ENCODE measurements at regions not wholly inside any gene's neighbourhood (a gene's known extent, or its start where the extent isn't known, plus 50 kb on each side); places are given as distances from the start of the nearest gene placed in this dataset.
"Not testable (repeated sequence)": the region's sequence is repeated elsewhere in the genome, so short reads cannot be mapped to it uniquely, and the experiment has no call there.

GRCh38 chr15:35958975-35959374 is 413.0 kb upstream of the DPH6 start:
- no peaks in the 10 kb centered on the region for H3K36me3 Mint-ChIP-seq (ENCODE audit: low read depth, unreplicated experiment)

DNA sequence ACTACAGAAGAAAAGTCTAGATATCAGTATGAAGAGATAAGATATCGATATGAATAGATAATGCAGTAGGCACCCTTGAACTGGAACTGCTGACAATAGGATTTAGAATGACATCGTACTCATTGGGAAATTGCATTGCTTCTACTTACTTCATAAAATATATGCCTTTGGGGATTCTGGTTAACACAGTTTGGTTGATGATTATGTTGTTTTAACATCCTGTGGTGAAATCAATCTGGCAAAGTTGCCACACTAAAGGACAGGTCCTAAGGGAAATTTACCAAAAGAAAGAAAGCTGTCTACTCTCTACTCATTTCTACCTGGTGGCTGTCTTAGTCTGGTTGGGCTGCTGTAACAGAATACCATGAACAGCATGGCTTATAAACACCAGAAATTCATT is 417.4 kb upstream of the DPH6 start:
- TF ChIP-seq, protein P1, sequence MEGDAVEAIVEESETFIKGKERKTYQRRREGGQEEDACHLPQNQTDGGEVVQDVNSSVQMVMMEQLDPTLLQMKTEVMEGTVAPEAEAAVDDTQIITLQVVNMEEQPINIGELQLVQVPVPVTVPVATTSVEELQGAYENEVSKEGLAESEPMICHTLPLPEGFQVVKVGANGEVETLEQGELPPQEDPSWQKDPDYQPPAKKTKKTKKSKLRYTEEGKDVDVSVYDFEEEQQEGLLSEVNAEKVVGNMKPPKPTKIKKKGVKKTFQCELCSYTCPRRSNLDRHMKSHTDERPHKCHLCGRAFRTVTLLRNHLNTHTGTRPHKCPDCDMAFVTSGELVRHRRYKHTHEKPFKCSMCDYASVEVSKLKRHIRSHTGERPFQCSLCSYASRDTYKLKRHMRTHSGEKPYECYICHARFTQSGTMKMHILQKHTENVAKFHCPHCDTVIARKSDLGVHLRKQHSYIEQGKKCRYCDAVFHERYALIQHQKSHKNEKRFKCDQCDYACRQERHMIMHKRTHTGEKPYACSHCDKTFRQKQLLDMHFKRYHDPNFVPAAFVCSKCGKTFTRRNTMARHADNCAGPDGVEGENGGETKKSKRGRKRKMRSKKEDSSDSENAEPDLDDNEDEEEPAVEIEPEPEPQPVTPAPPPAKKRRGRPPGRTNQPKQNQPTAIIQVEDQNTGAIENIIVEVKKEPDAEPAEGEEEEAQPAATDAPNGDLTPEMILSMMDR (IDR thresholded peaks at IDR 0.05; ENCODE audit: unreplicated experiment), result no peak
- Mint-ChIP-seq H3K4me3 (ENCODE audit: unreplicated experiment) (no peak overlapping the region), H3K36me3 (ENCODE audit: low read depth, unreplicated experiment) (no peaks in the 10 kb centered on the region), H3K9me3 (ENCODE audit: unreplicated experiment) (no peaks in the 10 kb centered on the region), H3K27ac (ENCODE audit: unreplicated experiment) (no peak overlapping the region), H3K4me1 (ENCODE audit: unreplicated experiment) (no peaks in the 10 kb centered on the region), H3K27me3 (ENCODE audit: unreplicated experiment) (peaks cover 2% of the 10 kb centered on the region)
- no peak for DNase-seq (ENCODE audit: low spot score)

More at GRCh38 chr15:35958975-35959374, 413.0 kb upstream of the DPH6 start:
- Mint-ChIP-seq H3K27me3 (ENCODE audit: unreplicated experiment) (peaks cover 2% of the 10 kb centered on the region), H3K9me3 (ENCODE audit: unreplicated experiment) (no peaks in the 10 kb centered on the region), H3K4me1 (ENCODE audit: unreplicated experiment) (peaks cover 3% of the 10 kb centered on the region), H3K4me3 (ENCODE audit: unreplicated experiment) (no peak overlapping the region), H3K27ac (ENCODE audit: unreplicated experiment) (no peak overlapping the region)
- TF ChIP-seq, protein P1 (IDR thresholded peaks at IDR 0.05; ENCODE audit: unreplicated experiment), result no peak
- no peak for DNase-seq (ENCODE audit: low spot score)

GRCh38 chr15:35966781-35967180 is 420.8 kb upstream of the DPH6 start:
- H3K27ac Mint-ChIP-seq (ENCODE audit: unreplicated experiment), result no peak overlapping the region
- peaks cover 3% of the 10 kb centered on the region for H3K27me3 Mint-ChIP-seq (ENCODE audit: unreplicated experiment)
- no peak for DNase-seq (ENCODE audit: low spot score)
- no peaks in the 10 kb centered on the region for H3K36me3 Mint-ChIP-seq (ENCODE audit: low read depth, unreplicated experiment)
- TF ChIP-seq, protein P1 (IDR thresholded peaks at IDR 0.05; ENCODE audit: unreplicated experiment), result no peak
- no peaks in the 10 kb centered on the region for H3K9me3 Mint-ChIP-seq (ENCODE audit: unreplicated experiment)
- H3K4me3 Mint-ChIP-seq (ENCODE audit: unreplicated experiment), result no peak overlapping the region
- H3K4me1 Mint-ChIP-seq (ENCODE audit: unreplicated experiment), result no peaks in the 10 kb centered on the region

- H3K4me1 Mint-ChIP-seq (ENCODE audit: unreplicated experiment); H3K27ac Mint-ChIP-seq (ENCODE audit: unreplicated experiment); H3K27me3 Mint-ChIP-seq (ENCODE audit: unreplicated experiment); H3K9me3 Mint-ChIP-seq (ENCODE audit: unreplicated experiment); H3K4me3 Mint-ChIP-seq (ENCODE audit: unreplicated experiment); DNase-seq (ENCODE audit: low spot score); H3K36me3 Mint-ChIP-seq (ENCODE audit: low read depth, unreplicated experiment): not testable (repeated sequence)
Measured at GRCh38 chr15:35967968-35968367, 422.0 kb upstream of the DPH6 start.

- DNase-seq (ENCODE audit: low spot score), result no peak
- H3K36me3 Mint-ChIP-seq (ENCODE audit: low read depth, unreplicated experiment), result no peaks in the 10 kb centered on the region
- no peaks in the 10 kb centered on the region for H3K9me3 Mint-ChIP-seq (ENCODE audit: unreplicated experiment)
- TF ChIP-seq, protein P1 (IDR thresholded peaks at IDR 0.05; ENCODE audit: unreplicated experiment), result no peak
- H3K27ac Mint-ChIP-seq (ENCODE audit: unreplicated experiment), result no peak overlapping the region
- H3K27me3 Mint-ChIP-seq (ENCODE audit: unreplicated experiment), result peaks cover 2% of the 10 kb centered on the region
- no peaks in the 10 kb centered on the region for H3K4me1 Mint-ChIP-seq (ENCODE audit: unreplicated experiment)
- no peak overlapping the region for H3K4me3 Mint-ChIP-seq (ENCODE audit: unreplicated experiment)
Measured at GRCh38 chr15:35973029-35973428, 427.1 kb upstream of the DPH6 start.

DNA sequence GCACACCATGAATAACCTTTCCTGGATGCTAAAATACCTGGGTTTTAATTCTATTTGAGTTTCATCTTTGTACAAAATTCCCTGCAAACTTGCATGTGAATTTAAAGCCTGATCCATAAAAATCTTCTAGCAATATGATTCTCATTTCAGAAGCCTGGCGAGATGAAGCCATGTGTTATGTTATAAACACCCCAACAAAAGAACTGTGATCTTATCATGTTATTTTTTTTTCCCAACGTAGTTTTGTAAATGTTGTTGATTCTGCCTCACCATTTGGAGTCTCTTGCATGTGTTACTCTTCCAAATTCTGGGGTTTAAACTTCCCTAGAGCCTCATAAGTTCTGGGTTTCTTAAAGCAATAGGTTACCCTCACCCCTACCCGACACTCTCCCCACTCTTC is 428.1 kb upstream of the DPH6 start:
- no peak for DNase-seq (ENCODE audit: low spot score)
- H3K27me3 Mint-ChIP-seq (ENCODE audit: unreplicated experiment), result peaks cover 2% of the 10 kb centered on the region
- H3K9me3 Mint-ChIP-seq (ENCODE audit: unreplicated experiment), result no peaks in the 10 kb centered on the region
- no peak overlapping the region for H3K4me3 Mint-ChIP-seq (ENCODE audit: unreplicated experiment)
- H3K36me3 Mint-ChIP-seq (ENCODE audit: low read depth, unreplicated experiment), result no peaks in the 10 kb centered on the region
- H3K4me1 Mint-ChIP-seq (ENCODE audit: unreplicated experiment), result no peaks in the 10 kb centered on the region
- TF ChIP-seq, protein P1 (IDR thresholded peaks at IDR 0.05; ENCODE audit: unreplicated experiment), result no peak
- H3K27ac Mint-ChIP-seq (ENCODE audit: unreplicated experiment), result no peak overlapping the region
